Progenitor cell of endocrine pancreas (in vitro differentiated cells): ENCODE measurements at regions not wholly inside any gene's neighbourhood (a gene's known extent, or its start where the extent isn't known, plus 50 kb on each side); places are given as distances from the start of the nearest gene placed in this dataset.

Experiments
- DNase-seq: peaks from one replicate; pipeline ENCODE4 v3.0.0; 2021; ENCODE audit warnings: low spot score; ENCODE audit not compliant: unreplicated experiment
- H3K27ac Mint-ChIP-seq: 2 replicates; pipeline ENCODE4 v1.8.0; 2021; ENCODE audit warnings: mild to moderate bottlenecking, moderate library complexity, mixed read lengths
- H3K27me3 Mint-ChIP-seq: 2 replicates; pipeline ENCODE4 v1.8.0; 2021; ENCODE audit warnings: mixed read lengths
- H3K36me3 Mint-ChIP-seq: 2 replicates; pipeline ENCODE4 v1.8.0; 2022; ENCODE audit warnings: mixed read lengths; ENCODE audit not compliant: insufficient read depth
- H3K4me1 Mint-ChIP-seq: 2 replicates; pipeline ENCODE4 v1.8.0; 2021; ENCODE audit warnings: low read depth, mixed read lengths
- H3K4me3 Mint-ChIP-seq: 2 replicates; pipeline ENCODE4 v1.8.0; 2021; ENCODE audit warnings: low read depth, mild to moderate bottlenecking, moderate library complexity, mixed read lengths
- H3K9me3 Mint-ChIP-seq: 2 replicates; pipeline ENCODE4 v1.8.0; 2021; ENCODE audit warnings: low read depth, mixed read lengths
- TF ChIP-seq, protein P1 (sequence below): fragments of 200-600 bp; sonication (generic); IDR thresholded peaks from one replicate; pipeline ENCODE4 v1.5.0; 2021; ENCODE audit warnings: antibody characterized with exemption, mild to moderate bottlenecking; ENCODE audit not compliant: unreplicated experiment

DNA sequence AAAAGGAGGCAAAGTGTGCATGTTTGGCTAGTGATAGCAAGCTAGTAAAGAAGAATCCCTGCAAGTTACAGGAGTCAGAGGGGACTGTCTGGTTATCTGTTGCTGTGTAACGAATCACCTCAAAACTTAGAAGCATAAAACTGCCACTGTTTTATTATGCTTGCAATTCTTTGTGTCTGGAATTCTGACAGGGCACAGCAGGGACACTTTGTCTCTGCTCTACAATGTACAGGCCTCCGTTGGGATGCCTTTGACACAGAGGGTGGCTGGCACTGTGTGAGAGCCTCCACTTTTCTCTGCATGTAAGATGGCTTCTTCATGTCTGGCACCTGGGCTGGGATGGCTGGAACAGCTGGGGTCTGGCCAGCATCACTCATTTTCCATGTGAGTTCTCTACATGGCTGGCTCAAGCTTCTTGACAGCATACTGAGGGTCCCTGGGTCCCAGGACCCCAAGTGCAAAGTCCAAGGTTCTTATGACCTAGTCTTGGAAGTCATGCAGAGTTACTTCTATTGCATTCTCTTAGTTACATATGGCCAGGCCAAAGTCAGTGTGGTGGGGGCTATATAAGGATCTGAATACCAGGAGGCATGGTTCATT lies 276.9 kb downstream of the RPS24 start:
- no peaks in the 10 kb centered on the region for H3K36me3 Mint-ChIP-seq
- H3K4me3 Mint-ChIP-seq: no peak overlapping the region

DNA sequence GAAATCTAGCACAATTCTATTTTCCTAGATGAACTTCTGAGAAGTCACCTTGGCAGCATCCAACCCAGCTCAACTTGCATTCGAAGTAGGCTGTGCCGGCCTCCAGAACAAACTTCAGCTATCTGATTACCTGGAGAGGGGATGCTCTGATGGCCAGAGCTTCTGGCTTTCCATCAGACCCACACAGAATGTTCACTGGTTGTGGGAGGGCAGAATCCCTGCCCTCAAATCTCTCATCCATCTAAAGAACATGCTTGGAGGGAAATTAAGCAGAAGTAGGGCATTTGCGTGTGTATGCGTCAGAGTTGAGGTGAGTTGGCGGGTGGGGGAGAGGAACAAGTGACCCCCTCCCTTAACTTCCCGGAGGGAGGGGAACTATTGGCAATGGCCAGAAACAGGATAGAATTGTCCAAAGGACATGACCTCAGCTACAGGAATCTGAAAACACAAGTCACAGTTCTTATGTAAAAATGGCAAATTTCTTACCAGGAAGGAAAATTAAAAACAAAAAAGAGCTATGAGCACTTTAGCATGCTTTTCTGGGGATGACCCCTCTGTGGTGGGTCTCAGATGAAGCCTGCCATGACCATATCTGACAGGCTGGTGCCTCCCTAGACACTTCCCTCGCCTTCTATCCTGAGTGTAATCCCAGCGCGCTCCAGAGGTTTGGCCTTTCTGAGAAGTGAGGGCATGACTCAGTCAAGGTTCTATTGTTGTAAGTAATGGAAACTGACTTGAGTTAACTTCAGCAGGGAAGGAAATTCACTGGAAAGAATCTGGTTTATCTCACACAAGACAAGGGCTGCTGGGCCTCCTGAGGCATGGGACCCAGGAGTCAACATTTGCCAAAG lies 278.8 kb downstream of the RPS24 start:
- no peaks in the 10 kb centered on the region for H3K36me3 Mint-ChIP-seq
- no peaks in the 10 kb centered on the region for H3K9me3 Mint-ChIP-seq
- H3K27me3 Mint-ChIP-seq: peaks cover 17% of the 10 kb centered on the region
- no peak overlapping the region for H3K4me3 Mint-ChIP-seq
- no peaks in the 10 kb centered on the region for H3K4me1 Mint-ChIP-seq
- no peak overlapping the region for H3K27ac Mint-ChIP-seq
- TF ChIP-seq, protein P1, sequence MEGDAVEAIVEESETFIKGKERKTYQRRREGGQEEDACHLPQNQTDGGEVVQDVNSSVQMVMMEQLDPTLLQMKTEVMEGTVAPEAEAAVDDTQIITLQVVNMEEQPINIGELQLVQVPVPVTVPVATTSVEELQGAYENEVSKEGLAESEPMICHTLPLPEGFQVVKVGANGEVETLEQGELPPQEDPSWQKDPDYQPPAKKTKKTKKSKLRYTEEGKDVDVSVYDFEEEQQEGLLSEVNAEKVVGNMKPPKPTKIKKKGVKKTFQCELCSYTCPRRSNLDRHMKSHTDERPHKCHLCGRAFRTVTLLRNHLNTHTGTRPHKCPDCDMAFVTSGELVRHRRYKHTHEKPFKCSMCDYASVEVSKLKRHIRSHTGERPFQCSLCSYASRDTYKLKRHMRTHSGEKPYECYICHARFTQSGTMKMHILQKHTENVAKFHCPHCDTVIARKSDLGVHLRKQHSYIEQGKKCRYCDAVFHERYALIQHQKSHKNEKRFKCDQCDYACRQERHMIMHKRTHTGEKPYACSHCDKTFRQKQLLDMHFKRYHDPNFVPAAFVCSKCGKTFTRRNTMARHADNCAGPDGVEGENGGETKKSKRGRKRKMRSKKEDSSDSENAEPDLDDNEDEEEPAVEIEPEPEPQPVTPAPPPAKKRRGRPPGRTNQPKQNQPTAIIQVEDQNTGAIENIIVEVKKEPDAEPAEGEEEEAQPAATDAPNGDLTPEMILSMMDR: no peak
- no peak for DNase-seq

More for the DNA sequence above, 276.9 kb downstream of the RPS24 start:
- Mint-ChIP-seq H3K9me3 (no peaks in the 10 kb centered on the region), H3K27ac (no peak overlapping the region), H3K27me3 (peaks cover 15% of the 10 kb centered on the region), H3K4me1 (peaks cover 7% of the 10 kb centered on the region)
- TF ChIP-seq, protein P1: no peak
- no peak for DNase-seq

DNA sequence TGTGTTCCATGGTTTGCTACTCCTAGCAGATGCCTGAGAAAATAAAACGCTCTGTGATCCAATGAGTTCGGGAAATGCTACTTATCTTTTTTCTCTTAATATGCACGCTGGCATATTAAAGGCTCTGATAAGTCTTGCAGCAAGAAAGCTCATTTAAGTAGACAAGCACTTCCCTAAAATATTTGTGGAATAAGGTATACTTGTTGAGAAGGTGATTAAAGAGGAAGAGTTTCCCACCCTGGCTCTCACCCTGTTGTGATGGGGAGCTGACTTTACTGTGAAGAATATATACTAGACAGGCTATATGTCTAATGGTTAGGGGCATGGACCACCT lies 279.4 kb downstream of the RPS24 start:
- Mint-ChIP-seq H3K27me3 (peaks cover 17% of the 10 kb centered on the region), H3K27ac (no peak overlapping the region), H3K9me3 (no peaks in the 10 kb centered on the region), H3K4me3 (no peak overlapping the region), H3K4me1 (no peaks in the 10 kb centered on the region), H3K36me3 (no peaks in the 10 kb centered on the region)
- no peak for DNase-seq
- TF ChIP-seq, protein P1: no peak

DNA sequence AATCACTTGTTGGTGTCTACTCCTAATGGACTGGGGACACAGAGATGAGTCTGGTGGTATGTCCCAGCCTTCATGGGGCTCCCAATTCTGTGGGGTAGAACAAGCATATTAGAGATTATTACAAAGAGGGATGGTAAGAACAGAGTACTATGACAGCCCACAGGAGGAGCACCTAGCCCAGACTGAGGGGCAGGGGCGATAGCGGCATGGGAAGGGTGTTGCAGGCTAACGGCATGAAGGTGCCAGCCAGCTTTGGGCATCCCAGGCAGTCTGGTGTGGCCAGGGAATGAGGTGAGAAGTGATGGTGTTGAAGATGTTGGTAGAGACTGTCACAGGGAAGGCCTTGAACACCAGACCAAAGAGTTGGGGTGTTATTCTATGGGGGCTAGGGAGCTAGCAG lies 280.0 kb downstream of the RPS24 start:
- DNase-seq: no peak
- Mint-ChIP-seq H3K4me3 (no peak overlapping the region), H3K9me3 (no peaks in the 10 kb centered on the region), H3K4me1 (no peaks in the 10 kb centered on the region), H3K27ac (no peak overlapping the region), H3K36me3 (no peaks in the 10 kb centered on the region), H3K27me3 (peaks cover 17% of the 10 kb centered on the region)
- TF ChIP-seq, protein P1: no peak

DNA sequence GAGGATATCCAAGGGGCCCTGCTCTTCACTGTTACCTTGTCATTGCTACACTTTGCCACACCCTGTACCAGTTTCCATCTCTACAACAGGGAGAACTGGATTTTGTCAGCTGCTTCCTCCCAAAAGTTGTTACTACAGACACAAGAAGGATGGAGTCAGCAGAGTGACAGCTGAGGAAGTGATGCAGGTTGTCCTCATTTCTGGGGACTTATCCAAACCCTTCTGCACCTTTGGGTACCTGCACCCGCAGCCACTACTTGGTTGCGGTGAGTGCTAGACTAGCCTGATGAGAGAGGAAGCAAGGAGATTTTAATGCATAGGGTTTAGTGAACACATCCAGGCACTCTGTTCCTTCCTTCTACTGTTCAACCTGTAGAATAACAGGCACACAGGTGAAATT lies 281.0 kb downstream of the RPS24 start:
- Mint-ChIP-seq H3K9me3 (no peaks in the 10 kb centered on the region), H3K27ac (no peak overlapping the region), H3K4me1 (no peaks in the 10 kb centered on the region), H3K4me3 (no peak overlapping the region), H3K27me3 (peaks cover 11% of the 10 kb centered on the region), H3K36me3 (no peaks in the 10 kb centered on the region)
- DNase-seq: no peak
- TF ChIP-seq, protein P1: no peak
